ENCODE measurements at regions not wholly inside any gene's neighbourhood (a gene's known extent, or its start where the extent isn't known, plus 50 kb on each side); places are given as distances from the start of the nearest gene placed in this dataset.

DNA sequence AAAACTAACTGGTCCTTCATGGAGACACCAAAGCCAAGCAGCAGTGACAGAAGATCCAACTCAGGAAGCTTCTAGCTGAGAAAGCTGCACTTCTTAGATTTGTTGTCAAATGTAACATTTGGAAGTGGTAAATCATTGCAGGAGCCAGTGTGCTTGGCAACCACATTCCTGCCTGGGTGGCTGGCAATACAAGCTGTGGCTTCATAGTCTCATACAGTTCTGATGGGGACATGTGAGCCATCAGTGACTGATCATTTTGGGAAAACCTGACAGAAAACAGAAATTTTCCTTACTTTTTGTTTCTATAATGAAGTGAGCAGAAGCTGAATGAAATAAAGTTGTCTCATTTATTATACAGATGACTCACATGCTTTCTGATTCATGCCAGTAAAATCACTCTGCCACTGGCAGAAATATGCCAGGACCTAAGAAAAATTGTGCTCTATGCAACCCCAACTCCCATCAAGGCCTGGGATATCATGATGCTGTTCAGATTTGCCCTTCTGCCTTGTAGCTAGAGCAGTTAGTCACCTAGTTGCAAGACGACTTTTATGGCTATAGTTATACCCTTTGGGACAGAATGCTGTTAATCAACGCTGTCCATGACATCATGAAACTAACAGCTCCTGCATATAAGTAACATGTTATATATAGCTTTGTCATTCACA lies 508.1 kb downstream of the ADCYAP1 start:
- TF ChIP-seq, protein P1, sequence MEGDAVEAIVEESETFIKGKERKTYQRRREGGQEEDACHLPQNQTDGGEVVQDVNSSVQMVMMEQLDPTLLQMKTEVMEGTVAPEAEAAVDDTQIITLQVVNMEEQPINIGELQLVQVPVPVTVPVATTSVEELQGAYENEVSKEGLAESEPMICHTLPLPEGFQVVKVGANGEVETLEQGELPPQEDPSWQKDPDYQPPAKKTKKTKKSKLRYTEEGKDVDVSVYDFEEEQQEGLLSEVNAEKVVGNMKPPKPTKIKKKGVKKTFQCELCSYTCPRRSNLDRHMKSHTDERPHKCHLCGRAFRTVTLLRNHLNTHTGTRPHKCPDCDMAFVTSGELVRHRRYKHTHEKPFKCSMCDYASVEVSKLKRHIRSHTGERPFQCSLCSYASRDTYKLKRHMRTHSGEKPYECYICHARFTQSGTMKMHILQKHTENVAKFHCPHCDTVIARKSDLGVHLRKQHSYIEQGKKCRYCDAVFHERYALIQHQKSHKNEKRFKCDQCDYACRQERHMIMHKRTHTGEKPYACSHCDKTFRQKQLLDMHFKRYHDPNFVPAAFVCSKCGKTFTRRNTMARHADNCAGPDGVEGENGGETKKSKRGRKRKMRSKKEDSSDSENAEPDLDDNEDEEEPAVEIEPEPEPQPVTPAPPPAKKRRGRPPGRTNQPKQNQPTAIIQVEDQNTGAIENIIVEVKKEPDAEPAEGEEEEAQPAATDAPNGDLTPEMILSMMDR (IDR thresholded peaks at IDR 0.05), result no peak

DNA sequence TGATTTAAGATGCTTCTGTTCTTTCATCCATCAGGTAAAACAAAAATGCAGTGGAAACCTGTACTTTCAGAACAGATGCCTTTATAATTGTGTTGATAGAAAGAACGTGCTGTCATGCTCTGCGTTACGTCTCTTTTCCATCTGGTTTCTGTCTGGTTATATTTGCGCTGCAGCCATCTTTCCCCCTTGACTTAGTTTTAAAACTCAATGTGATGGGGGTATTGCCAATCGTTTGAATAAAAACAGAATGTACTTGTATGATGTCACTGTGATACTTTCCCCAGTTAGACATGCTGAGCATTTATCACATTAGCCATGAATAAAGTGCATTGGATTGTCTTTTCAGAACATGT lies 508.6 kb downstream of the ADCYAP1 start:
- TF ChIP-seq, protein P1 (IDR thresholded peaks at IDR 0.05), result no peak

DNA sequence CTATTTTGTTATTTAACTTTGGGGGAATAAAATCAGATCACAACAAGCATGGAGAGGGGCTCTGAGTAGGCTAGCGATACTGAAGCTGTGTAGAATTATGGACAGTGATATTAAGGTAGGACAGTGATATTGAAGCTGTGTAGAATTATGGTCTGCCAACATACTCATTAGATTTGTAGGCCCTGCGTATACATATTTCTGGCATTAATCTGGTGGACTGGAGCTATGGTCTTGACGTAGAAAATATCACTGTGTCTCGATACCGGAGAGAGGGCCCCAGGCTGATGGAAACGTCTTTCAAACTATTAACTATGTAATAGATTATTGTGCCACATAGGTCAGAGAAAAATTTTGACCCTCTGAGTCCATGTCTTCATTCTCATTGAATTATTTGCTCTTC lies 511.4 kb downstream of the ADCYAP1 start:
- TF ChIP-seq, protein P1 (IDR thresholded peaks at IDR 0.05), result no peak

DNA sequence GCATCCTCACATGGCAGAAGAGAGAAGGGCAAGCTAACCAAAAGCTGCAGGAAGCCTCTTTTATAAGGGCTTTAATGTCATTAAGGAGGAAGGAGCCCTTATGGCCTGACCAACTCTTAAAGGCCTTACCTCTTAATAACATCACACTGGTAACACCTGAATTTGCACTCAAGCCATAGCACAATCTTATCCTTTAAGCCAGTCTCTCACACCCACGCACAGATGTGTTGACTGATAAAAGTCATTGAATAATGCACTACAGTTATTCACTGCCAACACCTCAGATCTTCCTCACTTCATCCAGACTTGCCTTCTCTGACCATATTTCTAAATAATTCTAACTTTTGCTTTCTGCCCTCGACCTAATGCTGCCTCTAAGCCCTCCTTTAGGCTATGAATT lies 516.8 kb downstream of the ADCYAP1 start:
- TF ChIP-seq, protein P1 (IDR thresholded peaks at IDR 0.05), result no peak

DNA sequence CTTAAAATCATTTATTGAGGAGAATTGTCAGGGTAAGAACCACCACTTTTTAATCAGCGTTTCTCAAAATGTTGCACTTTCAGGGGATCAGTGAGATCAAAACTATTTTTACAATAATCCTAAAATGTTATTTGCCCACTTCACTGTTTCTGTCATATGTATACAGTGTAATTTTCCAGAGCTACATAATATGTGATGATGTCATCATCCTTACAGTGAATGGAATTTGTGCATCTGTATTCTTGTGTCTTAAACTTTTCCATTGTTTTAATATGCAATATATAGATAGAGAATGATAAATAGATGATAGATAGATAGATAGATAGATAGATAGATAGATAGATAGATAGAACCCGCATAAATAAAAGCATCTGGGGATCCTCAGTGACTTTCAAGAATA lies 518.0 kb downstream of the ADCYAP1 start:
- TF ChIP-seq, protein P1 (IDR thresholded peaks at IDR 0.05), result no peak

DNA sequence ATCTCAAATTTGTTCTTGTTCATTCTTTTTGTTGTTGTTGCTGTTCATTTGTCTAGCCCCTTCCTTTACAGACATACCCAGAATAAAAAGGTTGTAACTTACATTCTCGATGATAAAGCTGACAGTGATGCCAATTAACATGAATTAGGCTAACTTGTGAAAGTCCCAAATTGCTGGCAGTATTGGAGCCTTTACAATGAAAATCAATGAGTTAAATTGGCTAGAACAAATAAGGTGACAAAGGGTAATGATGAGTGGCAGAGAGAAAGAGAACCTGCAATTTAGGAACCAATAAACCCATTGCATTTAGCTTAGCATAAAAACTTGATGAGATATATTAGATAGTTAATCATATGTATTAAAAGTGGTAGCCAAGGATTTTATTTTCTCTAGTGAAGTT lies 521.0 kb downstream of the ADCYAP1 start:
- TF ChIP-seq, protein P1 (IDR thresholded peaks at IDR 0.05), result no peak

DNA sequence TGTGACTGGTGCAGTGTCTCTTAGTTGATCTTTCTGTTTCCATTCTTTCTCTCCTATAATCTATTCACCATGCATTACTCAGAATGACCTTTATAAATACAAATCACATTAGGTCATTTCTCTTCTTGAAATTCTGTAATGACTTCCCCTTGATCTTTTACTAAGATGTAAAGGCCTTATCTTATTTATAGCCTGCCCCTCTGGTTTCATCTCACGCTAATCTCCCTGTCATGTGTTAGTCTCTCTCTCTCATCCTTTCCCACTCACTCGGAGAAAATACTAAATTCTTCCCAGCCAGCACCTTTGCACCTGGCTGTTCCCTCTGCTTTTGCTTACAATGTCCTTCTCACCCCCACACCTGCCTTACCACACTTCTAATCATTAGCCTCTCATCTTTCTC lies 530.8 kb downstream of the ADCYAP1 start:
- TF ChIP-seq, protein P1 (IDR thresholded peaks at IDR 0.05), result no peak

DNA sequence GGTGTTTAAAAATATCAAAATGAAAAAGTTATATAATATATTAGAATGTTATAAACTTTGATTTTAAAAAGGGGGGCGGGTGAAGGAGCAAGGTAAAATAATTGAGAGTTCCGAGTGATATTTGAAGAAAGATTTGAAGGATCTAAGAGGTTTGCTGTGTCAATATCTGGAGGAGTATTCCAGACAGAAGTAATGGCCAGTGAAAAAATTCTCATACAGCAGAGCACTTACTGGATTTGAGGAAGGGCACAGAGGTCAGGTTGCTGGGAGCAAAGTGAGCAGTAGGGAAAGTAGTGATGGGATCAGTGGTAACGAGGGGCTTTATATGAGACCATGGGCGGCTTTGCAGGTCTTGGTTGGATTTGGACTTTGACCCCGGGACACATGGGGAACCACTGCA lies 531.5 kb downstream of the ADCYAP1 start:
- TF ChIP-seq, protein P1 (IDR thresholded peaks at IDR 0.05), result no peak

Measured in LNCAP (cell line).